K562 (cell line): ENCODE measurements at regions not wholly inside any gene's neighbourhood (a gene's known extent, or its start where the extent isn't known, plus 50 kb on each side); places are given as distances from the start of the nearest gene placed in this dataset.

Experiments used
- ATAC-seq: fragments of 200-7000 bp; cut with Tn5 transposase; 3 replicates; pipeline ENCODE4 v1.9.1; 2020; ENCODE audit warnings: moderate library complexity
- BruUV-seq: library from RNA; stranded (reverse); fragments of 400-500 nt; replicated peaks from 2 replicates; lab custom pipeline; 2021; lab: Mats Ljungman, UMichigan
- CTCF ChIA-PET: fragments of 300-600 bp; formaldehyde crosslinking; extraction: SDS; loops from one replicate; lab custom pipeline; 2021; ENCODE audit warnings: low intra/inter-chr PET ratio; lab: Yijun Ruan, JAX
- POLR2A ChIA-PET: fragments of 300-600, 350-650 bp; sonication (Branson Sonifier 250); formaldehyde crosslinking; extraction: SDS; loops from one replicate; lab custom pipeline; 2021; ENCODE audit warnings: antibody characterized with exemption, inconsistent platforms; lab: Yijun Ruan, JAX
- DNase-seq, 4 experiments: peaks; one replicate each; pipeline versions ENCODE4 v3.0.0 to v3.0.0-alpha.2; 2011 to 2018; ENCODE audit warnings: low spot score in 3 of 4, mixed read lengths in 3 of 4; ENCODE audit errors: extremely low read depth in 1 of 4
- FAIRE-seq: peaks from 2 replicates; lab custom pipeline; 2011; peaks lifted over from hg19 to GRCh38; lab: Jason Lieb, UNC
- H2AFZ ChIP-seq: 2 replicates; pipeline ENCODE4 v1.6.0; 2011; ENCODE audit warnings: low read depth, low read length, control low read depth, inconsistent platforms
- H3K27ac ChIP-seq: fragments of 200-600 bp; 3 replicates; pipeline ENCODE4 v1.8.0; 2011; ENCODE audit warnings: low read depth, mild to moderate bottlenecking, control low read depth, inconsistent platforms, low read length, moderate library complexity, mixed read lengths; ENCODE audit errors: extremely low read depth
- H3K27me3 ChIP-seq, 2 experiments: fragments of 300-600 bp in 1 of 2; 2 replicates in 1 of 2; 3 replicates in 1 of 2; pipeline versions ENCODE4 v1.6.0 to v1.8.0; 2011; ENCODE audit warnings: inconsistent platforms in 2 of 2, low read length in 2 of 2, mild to moderate bottlenecking in 1 of 2, mixed read lengths in 1 of 2, moderate library complexity in 1 of 2; ENCODE audit not compliant: control insufficient read depth in 2 of 2, insufficient read depth in 2 of 2
- H3K36me3 ChIP-seq: fragments of 300-600 bp; 3 replicates; pipeline ENCODE4 v1.8.0; 2011; ENCODE audit warnings: mild to moderate bottlenecking, low read length, inconsistent platforms; ENCODE audit not compliant: control insufficient read depth, insufficient read depth
- H3K4me1 ChIP-seq, 2 experiments: fragments of 200-600 bp in 1 of 2; replicated peaks in 1 of 2; 2 replicates in 1 of 2; 3 replicates in 1 of 2; pipeline versions ENCODE4 v1.5.1 to v1.8.0; 2011; ENCODE audit warnings: inconsistent platforms in 2 of 2, low read length in 2 of 2, mild to moderate bottlenecking in 1 of 2, mixed read lengths in 1 of 2, moderate library complexity in 1 of 2; ENCODE audit not compliant: control insufficient read depth in 2 of 2, insufficient read depth in 2 of 2
- H3K4me2 ChIP-seq: 2 replicates; pipeline ENCODE4 v1.6.1; 2011; ENCODE audit warnings: low read length, control low read depth, inconsistent platforms, mixed read lengths; ENCODE audit not compliant: insufficient read depth
- H3K4me3 ChIP-seq: fragments of 200-600 bp; sonication (generic), shearing (Covaris generic); 2 replicates; pipeline ENCODE4 v1.5.1; 2016; ENCODE audit warnings: control low read depth, inconsistent platforms
- H3K79me2 ChIP-seq: fragments of 200-600 bp; 3 replicates; pipeline ENCODE4 v1.8.0; 2011; ENCODE audit warnings: low read length, inconsistent platforms; ENCODE audit not compliant: control insufficient read depth, insufficient read depth
- H3K9ac ChIP-seq, 2 experiments: 2 replicates each; pipeline versions ENCODE4 v1.6.0 to v1.6.1; 2011; ENCODE audit warnings: low read depth in 2 of 2, low read length in 2 of 2, control low read depth in 1 of 2, inconsistent platforms in 1 of 2, mild to moderate bottlenecking in 1 of 2, mixed read lengths in 1 of 2; ENCODE audit not compliant: insufficient read depth in 1 of 2
- H3K9me1 ChIP-seq: one replicate; pipeline ENCODE4 v1.6.0; 2011; ENCODE audit warnings: inconsistent platforms, mild to moderate bottlenecking, low read length, moderate library complexity; ENCODE audit not compliant: control insufficient read depth, insufficient read depth
- H3K9me3 ChIP-seq: replicated peaks from 2 replicates; pipeline ENCODE4 v1.5.1; 2011; ENCODE audit warnings: low read depth, low read length, inconsistent platforms; ENCODE audit not compliant: control insufficient read depth, insufficient read depth
- H4K20me1 ChIP-seq: replicated peaks from 2 replicates; pipeline ENCODE4 v1.6.1; 2011; ENCODE audit warnings: low read length, inconsistent platforms, mixed read lengths; ENCODE audit not compliant: control insufficient read depth, insufficient read depth
- ATF4 ChIP-seq: fragments of 450-650 bp; formaldehyde crosslinking; IDR thresholded peaks from 2 replicates; pipeline ENCODE4 v1.4.0; 2022; ENCODE audit warnings: mild to moderate bottlenecking, moderate library complexity
- CCAR2 ChIP-seq: fragments of 200-400 bp; formaldehyde crosslinking; IDR thresholded peaks from 2 replicates; pipeline ENCODE4 v1.6.1; 2017; ENCODE audit warnings: mild to moderate bottlenecking, low read depth, low read length
- HMGN3 ChIP-seq: IDR thresholded peaks from 2 replicates; pipeline ENCODE4 v1.6.1; 2011; ENCODE audit warnings: borderline replicate concordance, low read depth, mild to moderate bottlenecking, mixed read lengths, low read length; ENCODE audit not compliant: insufficient read length; ENCODE audit errors: extremely low read depth
- JUN ChIP-seq, 2 experiments: sonication (generic) in 1 of 2; formaldehyde crosslinking in 1 of 2; IDR thresholded peaks; 2 replicates each; pipeline versions ENCODE4 v1.6.1 to v1.8.0; 2012 to 2022; ENCODE audit warnings: borderline replicate concordance in 2 of 2, mild to moderate bottlenecking in 2 of 2, improper control_type of control experiment in 1 of 2, low read depth in 1 of 2, low read length in 1 of 2, missing genetic modification reagents in 1 of 2
- KDM4B ChIP-seq, 2 experiments: fragments of 450-650 bp in 1 of 2; sonication (generic) in 1 of 2; IDR thresholded peaks; 2 replicates each; pipeline ENCODE4 v1.6.1; 2016 to 2017; ENCODE audit warnings: borderline replicate concordance in 2 of 2, antibody characterized with exemption in 1 of 2, low read depth in 1 of 2, mild to moderate bottlenecking in 1 of 2
- KLF6 ChIP-seq: fragments of 250-450 bp; sonication (Bioruptor Pico); IDR thresholded peaks from 2 replicates; pipeline ENCODE4 v1.4.0; 2020; ENCODE audit warnings: mild to moderate bottlenecking, moderate library complexity, borderline replicate concordance
- MECOM ChIP-seq: fragments of 250-450 bp; sonication (Bioruptor Pico); IDR thresholded peaks from 2 replicates; pipeline ENCODE4 v1.8.0; 2022; ENCODE audit warnings: inconsistent platforms
- NFXL1 ChIP-seq: fragments of 450-650 bp; formaldehyde crosslinking; IDR thresholded peaks from 2 replicates; pipeline ENCODE4 v1.4.0; 2021; ENCODE audit warnings: mild to moderate bottlenecking
- PHB2 ChIP-seq: fragments of 450-650 bp; IDR thresholded peaks from 2 replicates; pipeline ENCODE4 v1.6.1; 2017; ENCODE audit warnings: low read depth
- RB1 ChIP-seq: fragments of 450-650 bp; IDR thresholded peaks from 2 replicates; pipeline ENCODE4 v1.6.1; 2017; ENCODE audit warnings: low read depth, mild to moderate bottlenecking
- SMAD3 ChIP-seq: fragments of 450-650 bp; formaldehyde crosslinking; conservative IDR thresholded peaks from 2 replicates; pipeline ENCODE4 v1.4.0; 2020; ENCODE audit warnings: mild to moderate bottlenecking
- SPI1 ChIP-seq: IDR thresholded peaks from 2 replicates; pipeline ENCODE4 v1.6.1; 2011; ENCODE audit warnings: low read depth, low read length, control low read depth, borderline replicate concordance
- SRSF7 ChIP-seq: fragments of 200-400 bp; formaldehyde crosslinking; optimal IDR thresholded peaks from 2 replicates; pipeline ENCODE3; 2017; ENCODE audit warnings: mild to moderate bottlenecking, low read depth, low read length
- TCF7 ChIP-seq: sonication (generic); IDR thresholded peaks from 2 replicates; pipeline ENCODE4 v1.6.1; 2016; ENCODE audit warnings: antibody characterized with exemption, borderline replicate concordance
- TGIF2 ChIP-seq: sonication (generic); formaldehyde crosslinking; IDR thresholded peaks from 2 replicates; pipeline ENCODE4 v1.8.1; 2022; ENCODE audit warnings: mild to moderate bottlenecking, missing genetic modification reagents, moderate library complexity
- ZNF3 ChIP-seq: fragments of 250-450 bp; sonication (Bioruptor Pico); IDR thresholded peaks from 2 replicates; pipeline ENCODE4 v1.5.0; 2021; ENCODE audit warnings: mild to moderate bottlenecking, moderate library complexity
- WGBS: fragments of 100-300 bp; shearing (Covaris generic); methylation state at CpG from one replicate; pipeline ENCODE4 v1.1.6; 2016; ENCODE audit warnings: low coverage, mixed read lengths; ENCODE audit not compliant: insufficient coverage; ENCODE audit errors: missing lambda C conversion rate; 5-methylcytosine and 5-hydroxymethylcytosine counted together
- in situ Hi-C: fragments of 300-500 bp; cut with MboI; formaldehyde crosslinking; loops from 4 replicates; pipeline ENCODE4 v1.15.0; 2018; ENCODE audit warnings: inconsistent platforms, mixed read lengths
- intact Hi-C: fragments of 100-400 bp; cut with micrococcal nuclease; formaldehyde crosslinking; loops from 2 replicates; pipeline ENCODE4 v1.14.2; 2022

GRCh38 chr1:168921629-168922028 lies 184.9 kb upstream of the ATP1B1 start:
- Histone ChIP-seq H3K4me2 (no peak overlapping the region), H3K27ac (no peak overlapping the region), H4K20me1 (no peaks in the 10 kb centered on the region), H3K9me1 (no peaks in the 10 kb centered on the region), H3K36me3 (no peaks in the 10 kb centered on the region), H3K9ac (no peak overlapping the region), H2AFZ (no peak overlapping the region), H3K27me3 (no peaks in the 10 kb centered on the region; a peak in 1 of 5 replicates), H3K4me3 (no peak overlapping the region), H3K4me1 (no peaks in the 10 kb centered on the region), H3K79me2 (no peaks in the 10 kb centered on the region), H3K9me3 (no peaks in the 10 kb centered on the region)
- in situ Hi-C loops (no loop called here), intact Hi-C loops (no loop called here)
- ATAC-seq (no peak), FAIRE-seq (no peak), DNase-seq (no peak)
- ChIA-PET POLR2A (no interaction called here), CTCF (no interaction called here)
- WGBS, result 2% methylated on average over 3 of the region's 3 CpGs
- BruUV-seq, result no TSS peak
- TF ChIP-seq HMGN3 (no peak), SPI1 (0 out of 2 replicates have a peak, but pooled peaks have one; percentile 15)

GRCh38 chr1:168923521-168924136 lies 182.9 kb upstream of the ATP1B1 start:
- FAIRE-seq (no peak), ATAC-seq (no peak), DNase-seq (no peak)
- ChIA-PET POLR2A (no interaction called here), CTCF (no interaction called here)
- Histone ChIP-seq H3K27me3 (no peaks in the 10 kb centered on the region; a peak in 1 of 5 replicates), H3K79me2 (no peaks in the 10 kb centered on the region), H4K20me1 (no peaks in the 10 kb centered on the region), H3K9me3 (no peaks in the 10 kb centered on the region), H3K4me2 (no peak overlapping the region), H3K27ac (no peak overlapping the region), H3K9ac (no peak overlapping the region), H2AFZ (no peak overlapping the region), H3K36me3 (no peaks in the 10 kb centered on the region), H3K9me1 (no peaks in the 10 kb centered on the region), H3K4me3 (no peak overlapping the region), H3K4me1 (no peaks in the 10 kb centered on the region)
- 4% methylated on average over 3 of the region's 3 CpGs for WGBS
- in situ Hi-C loops (no loop called here), intact Hi-C loops (no loop called here)
- no TSS peak for BruUV-seq
- TF ChIP-seq JUN (IDR thresholded peaks at IDR 0.05; ENCODE audit: borderline replicate concordance, low read depth, low read length) (no peak), JUN (CRISPR knock-in tag; IDR thresholded peaks at IDR 0.05; ENCODE audit: borderline replicate concordance) (no peak), ZNF3 (CRISPR knock-in tag) (no peak), NFXL1 (no peak), TCF7 (no peak), RB1 (no peak), SRSF7 (no peak), TGIF2 (CRISPR knock-in tag) (no peak), MECOM (CRISPR knock-in tag) (no peak), KDM4B (IDR thresholded peaks at IDR 0.05; ENCODE audit: borderline replicate concordance in 2 of 2, low read depth in 1 of 2) (no peak), SMAD3 (no peak), ATF4 (no peak), PHB2 (no peak), KLF6 (no peak), CCAR2 (no peak)
